Neural cell (in vitro differentiated cells): ENCODE measurements at regions not wholly inside any gene's neighbourhood (a gene's known extent, or its start where the extent isn't known, plus 50 kb on each side); places are given as distances from the start of the nearest gene placed in this dataset.

Source experiments
- H2AFZ ChIP-seq: fragments of 200-600, 300-800 bp; sonication (generic), shearing (Covaris generic); 2 replicates; pipeline ENCODE4 v1.6.0; 2014; ENCODE audit warnings: low read depth, mild to moderate bottlenecking, antibody characterized with exemption, low read length, moderate library complexity
- H3F3A ChIP-seq: fragments of 200-600 bp; shearing (Covaris generic); 2 replicates; pipeline ENCODE4 v1.6.1; 2016; ENCODE audit warnings: mild to moderate bottlenecking, moderate library complexity, mixed read lengths, antibody characterized with exemption, low read length; ENCODE audit not compliant: insufficient read depth, poor library complexity, severe bottlenecking
- H3K27ac ChIP-seq: fragments of 200-600, 300-800 bp; sonication (generic), shearing (Covaris generic); 2 replicates; pipeline ENCODE4 v1.5.1; 2014; ENCODE audit warnings: mild to moderate bottlenecking, low read length, moderate library complexity
- H3K27me3 ChIP-seq: fragments of 300-800, 200-600 bp; sonication (generic), shearing (Covaris generic); 2 replicates; pipeline ENCODE4 v1.6.0; 2014; ENCODE audit warnings: mild to moderate bottlenecking, low read depth, low read length, moderate library complexity; ENCODE audit not compliant: insufficient read depth
- H3K36me3 ChIP-seq: fragments of 300-800, 200-600 bp; sonication (generic), shearing (Covaris generic); 2 replicates; pipeline ENCODE4 v1.5.1; 2014; ENCODE audit warnings: mild to moderate bottlenecking, antibody characterized with exemption, low read length, moderate library complexity; ENCODE audit not compliant: insufficient read depth
- H3K4me2 ChIP-seq: fragments of 300-800, 200-600 bp; sonication (generic), shearing (Covaris generic); 2 replicates; pipeline ENCODE4 v1.6.0; 2014; ENCODE audit warnings: mild to moderate bottlenecking, low read length
- H3K4me3 ChIP-seq: fragments of 300-800, 200-600 bp; sonication (generic), shearing (Covaris generic); 2 replicates; pipeline ENCODE4 v1.5.1; 2014; ENCODE audit warnings: mild to moderate bottlenecking, low read length, moderate library complexity
- H3K79me2 ChIP-seq: fragments of 200-600 bp; shearing (Covaris generic); replicated peaks from 2 replicates; pipeline ENCODE4 v1.6.0; 2014; ENCODE audit warnings: mild to moderate bottlenecking, low read length, moderate library complexity; ENCODE audit not compliant: insufficient read depth
- H3K9ac ChIP-seq: fragments of 300-800, 200-600 bp; sonication (generic), shearing (Covaris generic); 2 replicates; pipeline ENCODE4 v1.6.1; 2016; ENCODE audit warnings: mild to moderate bottlenecking, low read length, mixed read lengths
- H3K9me2 ChIP-seq: fragments of 200-600 bp; shearing (Covaris generic); 2 replicates; pipeline ENCODE4 v1.6.1; 2016; ENCODE audit warnings: mild to moderate bottlenecking, low read length, mixed read lengths; ENCODE audit not compliant: insufficient read depth
- H3K9me3 ChIP-seq: fragments of 200-600, 300-800 bp; sonication (generic), shearing (Covaris generic); 2 replicates; pipeline ENCODE4 v1.6.1; 2016; ENCODE audit warnings: mild to moderate bottlenecking, mixed run types, low read length, moderate library complexity, mixed read lengths
- H4K20me1 ChIP-seq: fragments of 200-600 bp; shearing (Covaris generic); 2 replicates; pipeline ENCODE4 v1.6.1; 2016; ENCODE audit warnings: mild to moderate bottlenecking, mixed run types; ENCODE audit not compliant: insufficient read depth
- CTCF ChIP-seq: fragments of 450-650 bp; IDR thresholded peaks from 2 replicates; pipeline ENCODE4 v1.5.1; 2014; ENCODE audit warnings: antibody characterized with exemption, mild to moderate bottlenecking, moderate library complexity; ENCODE audit not compliant: poor library complexity, severe bottlenecking
- EP300 ChIP-seq: fragments of 450-650 bp; conservative IDR thresholded peaks from 2 replicates; pipeline ENCODE4 v1.6.1; 2014; ENCODE audit warnings: antibody characterized with exemption, mild to moderate bottlenecking, moderate library complexity; ENCODE audit not compliant: poor library complexity, severe bottlenecking
- EZH2 ChIP-seq: fragments of 200-600, 300-800 bp; shearing (Covaris generic), sonication (generic); IDR thresholded peaks from 2 replicates; pipeline ENCODE4 v1.6.1; 2014; ENCODE audit warnings: antibody characterized with exemption, low read length, borderline replicate concordance, mild to moderate bottlenecking; ENCODE audit not compliant: insufficient read depth, poor library complexity, severe bottlenecking
- MXI1 ChIP-seq: fragments of 450-650 bp; conservative IDR thresholded peaks from 2 replicates; pipeline ENCODE4 v1.6.1; 2014; ENCODE audit warnings: antibody characterized with exemption, mild to moderate bottlenecking; ENCODE audit not compliant: poor library complexity, severe bottlenecking
- POLR2AphosphoS5 ChIP-seq: IDR thresholded peaks from 2 replicates; pipeline ENCODE4 v1.6.1; 2012
- RAD21 ChIP-seq: fragments of 450-650 bp; conservative IDR thresholded peaks from 2 replicates; pipeline ENCODE4 v1.6.1; 2014; ENCODE audit warnings: antibody characterized with exemption, mild to moderate bottlenecking, moderate library complexity
- REST ChIP-seq: IDR thresholded peaks from 2 replicates; pipeline ENCODE4 v1.6.1; 2012; ENCODE audit warnings: borderline replicate concordance
- SMC3 ChIP-seq: fragments of 450-650 bp; conservative IDR thresholded peaks from 2 replicates; pipeline ENCODE4 v1.6.1; 2014; ENCODE audit warnings: antibody characterized with exemption, mild to moderate bottlenecking, moderate library complexity; ENCODE audit not compliant: poor library complexity
- TAF1 ChIP-seq: IDR thresholded peaks from 2 replicates; pipeline ENCODE4 v1.6.1; 2012; ENCODE audit warnings: low read depth

GRCh38 chr4:181711387-181711786 is 531.8 kb upstream of the TENM3 start:
- Histone ChIP-seq H3K9ac (no peak overlapping the region), H3K27me3 (no peaks in the 10 kb centered on the region), H3K9me2 (no peaks in the 10 kb centered on the region), H3K9me3 (no peaks in the 10 kb centered on the region), H3K36me3 (no peaks in the 10 kb centered on the region), H3F3A (no peaks in the 10 kb centered on the region), H4K20me1 (no peaks in the 10 kb centered on the region), H2AFZ (no peak overlapping the region), H3K27ac (no peak overlapping the region), H3K79me2 (no peaks in the 10 kb centered on the region), H3K4me2 (no peak overlapping the region), H3K4me3 (no peak overlapping the region)
- TF ChIP-seq EP300 (no peak), POLR2AphosphoS5 (no peak), REST (no peak), RAD21 (no peak), CTCF (no peak), SMC3 (no peak), EZH2 (no peak), TAF1 (no peak), MXI1 (no peak)

- Histone ChIP-seq H3K79me2 (no peaks in the 10 kb centered on the region), H3K4me3 (no peak overlapping the region), H2AFZ (no peak overlapping the region), H3K27ac (no peak overlapping the region), H3K9ac (no peak overlapping the region), H3K27me3 (no peaks in the 10 kb centered on the region), H3K4me2 (no peak overlapping the region), H3F3A (no peaks in the 10 kb centered on the region), H3K9me3 (no peaks in the 10 kb centered on the region), H4K20me1 (no peaks in the 10 kb centered on the region), H3K36me3 (no peaks in the 10 kb centered on the region), H3K9me2 (no peaks in the 10 kb centered on the region)
- no peak for TF ChIP-seq RAD21
- TF ChIP-seq CTCF = no peak
- no peak for TF ChIP-seq EP300
- TF ChIP-seq SMC3 = no peak
- TF ChIP-seq POLR2AphosphoS5 = no peak
- no peak for TF ChIP-seq REST
- no peak for TF ChIP-seq EZH2
- no peak for TF ChIP-seq TAF1
- no peak for TF ChIP-seq MXI1
Observed at GRCh38 chr4:181728305-181728966, 514.8 kb upstream of the TENM3 start.
